H1 (cell line): ENCODE measurements at regions not wholly inside any gene's neighbourhood (a gene's known extent, or its start where the extent isn't known, plus 50 kb on each side); places are given as distances from the start of the nearest gene placed in this dataset.

Experiments
- CTCF ChIA-PET: fragments of 300-600 bp; sonication (Branson Sonifier 250); formaldehyde crosslinking; loops from one replicate; lab custom pipeline; 2021; ENCODE audit not compliant: partially characterized antibody; lab: Charles Lee
- POLR2A ChIA-PET: fragments of 300-600 bp; sonication (Branson Sonifier 250); formaldehyde crosslinking; loops from one replicate; lab custom pipeline; 2021; ENCODE audit warnings: inconsistent platforms; ENCODE audit not compliant: partially characterized antibody; lab: Charles Lee
- DNase-seq, 2 experiments: peaks; one replicate each; pipeline versions ENCODE4 v3.0.0 to v3.0.0-alpha.2; 2010 to 2022; ENCODE audit warnings: low spot score in 2 of 2, low read depth in 1 of 2, mixed read lengths in 1 of 2
- FAIRE-seq: peaks from 2 replicates; lab custom pipeline; 2011; peaks lifted over from hg19 to GRCh38; lab: Jason Lieb, UNC
- H2AFZ ChIP-seq: 2 replicates; pipeline ENCODE4 v1.8.1; 2012; ENCODE audit warnings: low read length, inconsistent platforms
- H2AK5ac ChIP-seq: 2 replicates; pipeline ENCODE4 v1.6.1; 2013; ENCODE audit warnings: low read depth, low read length
- H2BK120ac ChIP-seq: replicated peaks from 2 replicates; pipeline ENCODE3; 2013; ENCODE audit warnings: low read depth, low read length, inconsistent platforms
- H2BK12ac ChIP-seq: 2 replicates; pipeline ENCODE4 v1.6.1; 2013; ENCODE audit warnings: low read depth, low read length
- H2BK15ac ChIP-seq: 2 replicates; pipeline ENCODE4 v1.6.1; 2013; ENCODE audit warnings: low read length
- H2BK20ac ChIP-seq: 2 replicates; pipeline ENCODE4 v1.6.1; 2013; ENCODE audit warnings: low read length
- H2BK5ac ChIP-seq: 2 replicates; pipeline ENCODE4 v1.6.1; 2013; ENCODE audit warnings: low read depth, low read length
- H3K14ac ChIP-seq: 2 replicates; pipeline ENCODE4 v1.6.1; 2013; ENCODE audit warnings: inconsistent platforms; ENCODE audit not compliant: insufficient read length
- H3K18ac ChIP-seq: 2 replicates; pipeline ENCODE4 v1.6.1; 2013; ENCODE audit warnings: low read length; ENCODE audit errors: extremely low read depth
- H3K23ac ChIP-seq: 2 replicates; pipeline ENCODE4 v1.6.1; 2013; ENCODE audit warnings: inconsistent platforms; ENCODE audit not compliant: insufficient read length
- H3K23me2 ChIP-seq: 2 replicates; pipeline ENCODE4 v1.6.1; 2013; ENCODE audit warnings: low read depth, low read length
- H3K27ac ChIP-seq: 2 replicates; pipeline ENCODE4 v1.6.1; 2011; ENCODE audit warnings: low read depth, low read length, inconsistent platforms
- H3K27me3 ChIP-seq, 4 experiments: replicated peaks in 1 of 4; 1 replicate in 1 of 4; 2 replicates in 3 of 4; pipeline versions ENCODE4 v1.6.1 to v1.8.1; 2011 to 2013; ENCODE audit warnings: low read length in 3 of 4, mild to moderate bottlenecking in 3 of 4, inconsistent platforms in 2 of 4, mixed read lengths in 2 of 4, moderate library complexity in 1 of 4; ENCODE audit not compliant: control insufficient read depth in 3 of 4, insufficient read depth in 3 of 4; ENCODE audit errors: extremely low read depth in 1 of 4
- H3K36me3 ChIP-seq, 4 experiments: 2 replicates each; pipeline versions ENCODE4 v1.6.1 to v1.8.1; 2011 to 2013; ENCODE audit warnings: mild to moderate bottlenecking in 4 of 4, low read length in 3 of 4, moderate library complexity in 2 of 4, control low read depth in 1 of 4, inconsistent platforms in 1 of 4; ENCODE audit not compliant: insufficient read depth in 4 of 4, control insufficient read depth in 2 of 4
- H3K4ac ChIP-seq: replicated peaks from 2 replicates; pipeline ENCODE3; 2013; ENCODE audit warnings: low read length, low read depth, mixed read lengths, inconsistent platforms; ENCODE audit not compliant: insufficient read length
- H3K4me1 ChIP-seq, 4 experiments: replicated peaks in 1 of 4; 1 replicate in 1 of 4; 2 replicates in 3 of 4; pipeline versions ENCODE4 v1.6.1 to v1.8.1; 2011 to 2013; ENCODE audit warnings: low read length in 3 of 4, inconsistent platforms in 2 of 4, mixed read lengths in 1 of 4; ENCODE audit not compliant: insufficient read depth in 4 of 4, control insufficient read depth in 3 of 4
- H3K4me2 ChIP-seq, 2 experiments: 2 replicates each; pipeline versions ENCODE4 v1.6.1 to v1.8.1; 2011 to 2013; ENCODE audit warnings: low read depth in 2 of 2, low read length in 2 of 2, control low read depth in 1 of 2, inconsistent platforms in 1 of 2, mild to moderate bottlenecking in 1 of 2; ENCODE audit not compliant: insufficient read depth in 1 of 2
- H3K4me3 ChIP-seq, 4 experiments: fragments of 200-600, 300-600 bp in 1 of 4; sonication (generic), shearing (Covaris generic), sonication (Bioruptor Twin) in 1 of 4; 2 replicates each; pipeline versions ENCODE4 v1.5.1 to v1.8.1; 2011 to 2016; ENCODE audit warnings: low read length in 4 of 4, low read depth in 3 of 4, control low read depth in 2 of 4, inconsistent platforms in 2 of 4, mild to moderate bottlenecking in 2 of 4, mixed read lengths in 1 of 4, moderate library complexity in 1 of 4; ENCODE audit not compliant: insufficient read depth in 2 of 4; ENCODE audit errors: extremely low read depth in 1 of 4
- H3K56ac ChIP-seq: replicated peaks from 2 replicates; pipeline ENCODE3; 2013; ENCODE audit warnings: low read depth, mild to moderate bottlenecking, mixed read lengths, low read length, inconsistent platforms; ENCODE audit not compliant: insufficient read length
- H3K79me1 ChIP-seq: 2 replicates; pipeline ENCODE4 v1.6.1; 2013; ENCODE audit warnings: low read depth, low read length, control low read depth
- H3K79me2 ChIP-seq, 2 experiments: 2 replicates each; pipeline versions ENCODE4 v1.6.1 to v1.8.1; 2012 to 2013; ENCODE audit warnings: low read length in 2 of 2, mild to moderate bottlenecking in 2 of 2, inconsistent platforms in 1 of 2; ENCODE audit not compliant: insufficient read depth in 2 of 2, control insufficient read depth in 1 of 2
- H3K9ac ChIP-seq, 4 experiments: replicated peaks in 1 of 4; 1 replicate in 1 of 4; 2 replicates in 3 of 4; pipeline versions ENCODE4 v1.6.1 to v1.8.1; 2011 to 2013; ENCODE audit warnings: low read depth in 3 of 4, low read length in 3 of 4, control low read depth in 2 of 4, mild to moderate bottlenecking in 2 of 4, moderate library complexity in 2 of 4, inconsistent platforms in 1 of 4; ENCODE audit errors: extremely low read depth in 1 of 4
- H3K9me3 ChIP-seq, 2 experiments: 2 replicates each; pipeline versions ENCODE4 v1.6.1 to v1.8.1; 2012 to 2013; ENCODE audit warnings: mild to moderate bottlenecking in 2 of 2, moderate library complexity in 2 of 2, control low read depth in 1 of 2, inconsistent platforms in 1 of 2, low read depth in 1 of 2, low read length in 1 of 2, mixed read lengths in 1 of 2; ENCODE audit not compliant: insufficient read depth in 2 of 2
- H4K20me1 ChIP-seq, 2 experiments: replicated peaks in 1 of 2; 2 replicates each; pipeline versions ENCODE3 to v1.8.1; 2011 to 2013; ENCODE audit warnings: inconsistent platforms in 2 of 2, low read length in 2 of 2, mild to moderate bottlenecking in 1 of 2; ENCODE audit not compliant: insufficient read depth in 2 of 2, control insufficient read depth in 1 of 2
- H4K5ac ChIP-seq: 2 replicates; pipeline ENCODE4 v1.6.1; 2013; ENCODE audit warnings: low read length, low read depth, mixed read lengths, inconsistent platforms; ENCODE audit not compliant: insufficient read length
- H4K8ac ChIP-seq: 2 replicates; pipeline ENCODE4 v1.8.0; 2013; ENCODE audit warnings: mild to moderate bottlenecking, moderate library complexity, low read length, inconsistent platforms; ENCODE audit not compliant: insufficient read depth; ENCODE audit errors: extremely low read depth
- H4K91ac ChIP-seq: replicated peaks from 2 replicates; pipeline ENCODE3; 2013; ENCODE audit warnings: low read length, mixed read lengths, inconsistent platforms; ENCODE audit not compliant: insufficient read length
- WGBS, 2 experiments: shearing (Covaris generic) in 1 of 2; methylation state at CpG; one replicate each; pipeline versions ENCODE4 v1.1.6 to v1.1.7; 2013 to 2015; ENCODE audit warnings: low lambda C conversion rate in 2 of 2, mixed read lengths in 2 of 2, inconsistent platforms in 1 of 2, low coverage in 1 of 2, missing lambda C conversion rate in 1 of 2; ENCODE audit not compliant: insufficient replicate concordance in 2 of 2, insufficient coverage in 1 of 2, insufficient read length in 1 of 2; ENCODE audit errors: extremely low coverage in 1 of 2, missing lambda C conversion rate in 1 of 2; 5-methylcytosine and 5-hydroxymethylcytosine counted together

- H3K56ac ChIP-seq: no peak overlapping the region
- peaks cover 0 to 4% of the 10 kb centered on the region in 2 experiments; a peak in 1 of 4 replicates for H3K9me3 ChIP-seq
- H2BK120ac ChIP-seq: no peak overlapping the region
- H3K79me2 ChIP-seq: no peaks in the 10 kb centered on the region
- peaks cover 0 to 6% (median 1%) of the 10 kb centered on the region in 4 experiments; a peak in 2 of 7 replicates for H3K4me1 ChIP-seq
- peak in 1 of 2 experiments; percentile 48 for DNase-seq
- no peak overlapping the region for H3K23ac ChIP-seq
- H3K4me2 ChIP-seq: 0 out of 4 replicates have a peak overlapping the region, but pooled peaks of 1 of the 2 experiments have one; percentile 25
- peak overlapping the region; percentile 81; the same call in 1 of the 2 replicates for H2BK12ac ChIP-seq
- H3K4ac ChIP-seq: no peak overlapping the region
- no peak overlapping the region for H2BK15ac ChIP-seq
- 0 out of 7 replicates have a peak, but pooled peaks cover 0 to 2% (median 0%) of the 10 kb centered on the region in 4 experiments for H3K27me3 ChIP-seq
- H2AK5ac ChIP-seq: no peak overlapping the region
- H4K8ac ChIP-seq: no peak overlapping the region
- H3K27ac ChIP-seq: no peak overlapping the region
- H3K23me2 ChIP-seq: no peaks in the 10 kb centered on the region
- 90 to 100% methylated on average over 1 to 4 of the region's 4 CpGs for WGBS, 2 experiments
- no peak overlapping the region for H3K9ac ChIP-seq
- no peak overlapping the region for H4K91ac ChIP-seq
- no peaks in the 10 kb centered on the region for H4K20me1 ChIP-seq
- no peak overlapping the region for H3K14ac ChIP-seq
- H3K4me3 ChIP-seq: no peak overlapping the region
- no peak overlapping the region for H3K18ac ChIP-seq
- FAIRE-seq: no peak
- H4K5ac ChIP-seq: no peak overlapping the region
- ChIA-PET POLR2A (no interaction called here), CTCF (interaction anchor here (0.7 to 1.2 kb wide), 3 partner anchors 8 to 692 kb away, joined by 3 read pairs; no protein-coding TSS in a partner anchor)
- H3K36me3 ChIP-seq: no peaks in the 10 kb centered on the region
- no peaks in the 10 kb centered on the region for H3K79me1 ChIP-seq
- no peak overlapping the region for H2AFZ ChIP-seq
- no peak overlapping the region for H2BK5ac ChIP-seq
- H2BK20ac ChIP-seq: peak overlapping the region; percentile 88; the same call in 1 of the 2 replicates
Observed at GRCh38 chr16:22671301-22672076, 142.5 kb upstream of the HS3ST2 start.
